ENCODE measurements at regions not wholly inside any gene's neighbourhood (a gene's known extent, or its start where the extent isn't known, plus 50 kb on each side); places are given as distances from the start of the nearest gene placed in this dataset.
"Not testable (repeated sequence)": the region's sequence is repeated elsewhere in the genome, so short reads cannot be mapped to it uniquely, and the experiment has no call there.

DNA sequence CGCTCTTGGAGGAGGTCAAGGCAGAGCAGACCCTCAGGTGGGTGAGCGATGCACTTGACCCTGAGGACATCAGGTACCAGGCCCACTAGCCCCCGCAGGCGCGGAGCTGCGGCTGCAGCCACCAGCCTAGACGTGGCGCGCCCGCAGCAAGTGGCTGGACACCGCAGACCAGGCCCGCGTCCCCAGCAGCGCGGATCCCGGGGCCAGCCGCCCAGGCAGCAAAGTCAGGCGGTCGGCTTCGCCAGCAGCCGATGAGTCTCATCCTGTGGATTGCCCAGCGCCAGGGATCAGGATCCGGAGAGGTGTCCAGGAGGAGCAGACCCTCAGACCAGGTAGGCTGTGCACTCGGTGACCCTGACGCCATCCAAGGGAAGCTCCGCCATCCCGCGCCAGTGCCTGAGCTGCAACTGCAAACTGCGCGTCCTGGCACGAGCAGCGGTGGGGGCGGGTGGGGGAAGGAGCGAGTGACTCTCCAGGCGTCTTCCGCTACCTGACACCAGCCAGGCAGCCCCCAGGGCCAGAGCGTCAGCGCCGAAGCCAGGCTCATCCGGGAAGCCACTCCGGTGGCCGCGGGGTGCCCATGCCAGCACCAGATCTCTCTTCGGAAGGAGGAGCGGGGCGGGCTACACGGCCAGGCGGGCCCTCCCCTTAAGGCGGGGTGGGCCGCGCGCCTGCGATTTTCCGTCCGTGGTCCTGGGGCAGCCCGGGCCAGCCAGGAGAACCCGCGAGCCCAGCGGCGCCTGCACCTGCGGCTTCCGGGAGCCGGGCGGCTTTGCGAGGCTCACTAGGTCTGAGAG is 92.6 kb upstream of the THOC3 start:
- not testable (repeated sequence) for DNase-seq (ENCODE audit: low read depth in 2 of 3, low spot score in 1 of 3)

DNA sequence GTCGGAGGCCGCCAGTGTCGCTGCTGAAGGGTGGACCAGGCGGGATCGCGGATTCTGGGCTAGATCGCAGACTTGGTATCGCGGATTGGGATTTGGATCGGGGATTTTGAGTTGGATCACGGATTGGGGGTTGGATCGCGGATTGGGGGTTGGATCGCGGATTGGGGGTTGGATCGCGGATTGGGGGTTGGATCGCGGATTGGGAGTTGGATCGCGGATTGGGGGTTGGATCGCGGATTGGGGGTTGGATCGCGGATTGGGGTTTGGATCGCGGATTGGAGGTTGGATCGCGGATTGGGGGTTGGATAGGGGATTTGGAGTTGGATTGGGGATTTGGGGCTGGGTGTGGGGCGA is 93.1 kb upstream of the THOC3 start:
- not testable (repeated sequence) for DNase-seq (ENCODE audit: low read depth in 2 of 3, low spot score in 1 of 3)

GRCh38 chr5:176061660-176062059 is 93.5 kb upstream of the THOC3 start:
- not testable (repeated sequence) for DNase-seq (ENCODE audit: low read depth in 2 of 3, low spot score in 1 of 3)

- DNase-seq (ENCODE audit: low read depth in 2 of 3, low spot score in 1 of 3): not testable (repeated sequence)
These were observed 98.3 kb upstream of the THOC3 start for GRCh38 chr5:176066262-176066945.

DNA sequence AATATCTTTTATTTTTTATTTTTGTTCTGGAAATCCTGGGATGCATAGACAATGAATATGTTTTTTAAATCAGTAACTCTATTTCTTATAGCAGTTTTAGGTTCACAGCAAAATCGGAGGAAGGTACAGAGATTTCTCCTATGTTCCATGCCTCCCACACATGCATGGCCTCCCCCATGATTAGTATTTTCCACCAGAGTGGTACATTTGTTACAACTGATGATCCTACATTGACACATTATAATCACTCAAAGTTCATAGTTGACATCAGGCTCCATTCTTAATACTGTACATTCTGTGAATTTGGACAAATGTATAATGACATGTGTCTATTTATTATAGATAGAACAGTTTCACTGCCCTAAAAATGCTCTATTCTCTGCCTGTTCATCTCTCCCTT is 99.0 kb upstream of the THOC3 start:
- DNase-seq (ENCODE audit: low read depth in 2 of 3, low spot score in 1 of 3): not testable (repeated sequence)

DNA sequence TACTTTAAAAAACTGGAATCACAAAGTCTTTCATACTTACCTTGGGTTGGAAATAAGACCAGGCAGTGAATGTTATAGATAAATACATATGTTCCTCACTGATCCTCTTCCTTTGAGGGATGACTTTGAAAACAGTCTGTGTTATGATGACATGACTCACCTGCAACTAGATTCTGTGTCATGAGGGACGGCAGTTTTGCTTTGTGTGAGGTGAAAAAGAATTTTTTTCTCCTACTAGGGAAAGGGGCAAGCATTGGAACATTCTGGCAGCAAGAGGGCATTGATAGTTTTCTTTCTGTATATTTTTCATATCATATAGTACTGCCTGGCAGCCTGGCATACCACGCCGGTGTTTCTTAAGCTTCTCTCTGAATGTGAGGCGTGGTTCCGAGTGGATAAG is 99.8 kb upstream of the THOC3 start:
- not testable (repeated sequence) for DNase-seq (ENCODE audit: low read depth in 2 of 3, low spot score in 1 of 3)

GRCh38 chr5:176073996-176074571 is 106.0 kb upstream of the THOC3 start:
- not testable (repeated sequence) for DNase-seq (ENCODE audit: low read depth in 2 of 3, low spot score in 1 of 3)

- DNase-seq (ENCODE audit: low read depth in 2 of 3, low spot score in 1 of 3): not testable (repeated sequence)
These were observed 115.6 kb upstream of the THOC3 start for GRCh38 chr5:176083717-176084116.

GRCh38 chr5:176103083-176103482 is 135.0 kb upstream of the THOC3 start:
- DNase-seq (ENCODE audit: low read depth in 2 of 3, low spot score in 1 of 3): not testable (repeated sequence)

DNA sequence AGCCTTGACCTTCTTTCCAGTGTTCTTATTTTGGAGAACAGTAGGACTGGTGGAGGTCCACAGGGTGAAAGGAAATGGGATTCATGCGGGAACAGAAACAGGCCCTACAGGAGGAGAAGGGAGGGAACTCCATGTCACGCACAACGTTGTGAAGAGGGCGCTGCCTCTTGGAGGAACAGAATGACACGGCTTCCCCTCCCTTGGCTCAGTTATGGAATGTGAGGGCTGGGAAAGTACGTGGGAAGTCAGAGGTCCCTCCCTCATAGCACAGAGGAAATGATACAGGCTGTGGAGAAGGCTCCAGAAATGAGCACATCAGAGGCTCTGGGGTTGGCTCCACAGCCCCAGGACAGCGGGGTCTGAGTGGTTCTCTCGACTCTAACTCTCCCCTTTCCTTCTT is 125.3 kb upstream of the SIMC1 start:
- DNase-seq (ENCODE audit: low read depth in 2 of 3, low spot score in 1 of 3): not testable (repeated sequence)

GRCh38 chr5:176113673-176114335 is 124.4 kb upstream of the SIMC1 start:
- not testable (repeated sequence) for DNase-seq (ENCODE audit: low read depth in 2 of 3, low spot score in 1 of 3)

DNA sequence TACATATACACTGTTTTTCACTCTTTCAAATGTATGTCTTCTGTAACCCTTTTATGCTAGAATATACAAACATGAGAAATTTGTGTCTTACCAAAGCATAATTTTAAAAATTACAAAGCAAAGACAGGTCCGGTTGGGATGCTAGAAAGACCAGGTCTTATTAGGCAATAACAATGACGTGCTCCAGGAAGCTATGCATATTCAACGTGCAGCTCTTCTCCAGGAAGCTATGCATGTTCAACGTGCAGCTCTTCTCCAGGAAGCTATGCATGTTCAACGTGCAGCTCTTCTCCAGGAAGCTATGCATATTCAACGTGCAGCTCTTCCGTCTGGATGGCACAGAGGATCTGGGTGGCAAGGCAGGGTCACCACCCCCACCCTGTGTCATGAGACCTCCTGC is 123.4 kb upstream of the SIMC1 start:
- DNase-seq (ENCODE audit: low read depth in 2 of 3, low spot score in 1 of 3): not testable (repeated sequence)

DNA sequence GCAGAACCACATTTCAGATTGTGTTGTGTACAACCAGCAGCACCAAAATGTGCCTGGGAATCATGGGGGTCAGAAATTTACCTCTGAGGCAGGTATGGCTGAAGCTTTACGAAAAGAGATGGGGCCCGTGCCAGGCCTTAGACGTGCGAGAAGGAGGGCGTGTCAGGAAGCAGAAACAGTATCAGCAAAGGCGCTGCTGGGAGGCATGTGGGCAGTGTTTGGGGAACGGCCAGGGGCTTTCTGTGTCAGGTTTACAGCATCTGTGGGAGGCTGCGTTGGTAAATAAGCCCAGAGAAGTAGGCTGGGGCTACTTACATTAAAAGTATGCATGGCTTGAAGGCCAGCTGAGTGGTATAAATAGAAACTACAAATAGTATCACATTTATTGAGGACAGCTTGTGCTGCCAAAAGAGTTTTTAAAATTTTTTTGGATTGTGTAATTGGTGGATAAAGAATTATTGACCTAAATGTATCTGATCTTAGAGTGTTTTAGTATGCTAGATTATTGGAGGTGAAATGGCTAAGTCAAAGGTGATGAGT is 120.5 kb upstream of the SIMC1 start:
- DNase-seq (ENCODE audit: low read depth in 2 of 3, low spot score in 1 of 3): not testable (repeated sequence)

DNA sequence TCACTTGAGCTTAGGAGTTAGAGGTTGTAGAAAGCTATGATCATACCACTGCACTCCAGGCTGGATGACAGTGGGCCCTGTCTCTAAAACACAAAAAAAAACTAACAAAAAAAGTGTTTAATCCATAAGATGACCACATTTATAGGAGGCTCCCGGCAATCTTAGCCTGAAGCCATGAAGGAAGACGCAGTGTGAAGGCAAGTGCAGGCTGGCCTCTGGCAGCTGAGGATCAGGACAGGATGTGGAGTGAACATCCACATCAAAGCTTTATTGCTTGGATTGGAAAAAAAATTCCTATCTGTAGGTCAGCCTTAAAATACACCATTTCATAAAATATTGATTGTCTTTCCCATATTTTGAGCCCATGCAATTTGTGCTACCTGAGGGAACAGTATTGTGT is 115.9 kb upstream of the SIMC1 start:
- DNase-seq (ENCODE audit: low read depth in 2 of 3, low spot score in 1 of 3): not testable (repeated sequence)

DNA sequence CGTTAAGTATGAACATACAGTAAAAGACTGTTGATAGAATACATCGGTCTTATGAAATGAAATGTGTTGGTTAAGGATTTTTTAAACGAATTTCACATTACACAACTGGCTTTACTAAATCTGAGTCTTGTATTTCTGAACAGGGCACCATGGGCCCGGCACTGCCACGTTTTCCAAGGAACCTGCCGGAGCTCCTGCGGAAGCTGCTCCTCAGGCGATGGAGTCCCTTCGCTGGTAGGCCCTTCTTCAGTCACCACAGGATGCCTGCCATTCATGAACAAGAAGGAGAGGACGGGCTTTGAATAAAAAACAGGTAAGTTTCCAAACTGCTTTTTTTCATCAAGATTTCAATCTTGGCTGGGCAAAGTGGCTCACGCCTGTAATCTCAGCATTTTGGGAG is 114.1 kb upstream of the SIMC1 start:
- not testable (repeated sequence) for DNase-seq (ENCODE audit: low read depth in 2 of 3, low spot score in 1 of 3)

GRCh38 chr5:176131771-176132170 is 106.5 kb upstream of the SIMC1 start:
- no peak for DNase-seq (ENCODE audit: low read depth in 2 of 3, low spot score in 1 of 3)

DNA sequence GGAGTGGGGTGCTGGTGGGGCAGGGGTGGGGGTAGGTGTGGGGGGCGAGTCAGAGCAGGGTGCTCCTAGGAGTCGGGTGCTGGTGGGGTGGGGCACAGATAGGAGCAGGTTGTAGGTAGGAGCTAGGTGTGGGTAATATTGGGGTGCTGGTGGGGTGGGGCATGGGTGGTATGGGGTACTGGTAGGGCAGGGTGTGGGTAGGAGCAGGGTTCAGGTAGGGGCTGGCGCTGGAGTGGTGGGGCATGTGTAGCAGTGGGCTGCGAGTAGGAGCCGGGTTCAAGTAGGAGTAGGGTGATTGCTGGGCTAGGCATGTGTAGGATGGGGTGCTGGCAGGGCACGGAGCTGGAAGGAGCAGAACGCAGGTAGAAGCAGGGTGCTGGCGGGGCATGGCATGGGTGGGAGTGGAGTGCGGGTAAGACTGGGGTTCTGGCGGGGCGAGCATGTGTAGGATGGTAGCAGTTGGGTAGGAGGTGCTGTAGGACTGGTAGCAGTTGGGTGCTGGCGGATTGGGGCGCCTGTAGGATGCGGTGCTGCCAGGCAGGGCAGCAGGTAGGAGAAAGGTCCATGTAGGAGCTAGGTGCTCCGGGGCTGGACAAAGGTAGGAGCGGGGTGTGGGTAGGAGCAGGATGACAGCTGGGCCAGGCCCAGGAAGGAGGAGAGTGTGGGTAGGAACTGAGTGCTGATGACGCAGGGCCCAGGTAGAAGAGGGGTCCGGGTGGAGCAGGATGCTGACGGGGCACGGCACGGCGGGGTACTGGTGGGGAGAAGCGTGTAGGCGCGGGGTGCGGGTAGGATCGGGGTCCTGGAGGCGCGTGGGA is 105.5 kb upstream of the SIMC1 start:
- no peak for DNase-seq (ENCODE audit: low read depth in 2 of 3, low spot score in 1 of 3)

- peak in 1 of 3 donors; percentile 7 for DNase-seq (ENCODE audit: low read depth in 2 of 3, low spot score in 1 of 3)
These were observed 104.8 kb upstream of the SIMC1 start for GRCh38 chr5:176133289-176133870.

- DNase-seq (ENCODE audit: low read depth in 2 of 3, low spot score in 1 of 3): no peak
These were observed 104.3 kb upstream of the SIMC1 start for GRCh38 chr5:176133877-176134276.

Measured in stimulated activated CD4-positive, alpha-beta T cell treated with anti-CD3 and anti-CD28 coated beads, Interleukin-12 subunit alpha, Interleukin-12 subunit beta, amount 100 ng/mL, for 48 hours (primary cell).